Testis (tissue), 2 donors: ENCODE measurements at regions not wholly inside any gene's neighbourhood (a gene's known extent, or its start where the extent isn't known, plus 50 kb on each side); places are given as distances from the start of the nearest gene placed in this dataset.

Experiments used
- DNase-seq: peaks from one replicate; pipeline ENCODE4 v3.0.0-alpha.2; 2019
- H3K27ac ChIP-seq, 2 donors: fragments of 200-600 bp; sonication (generic); one replicate each; pipeline ENCODE4 v1.5.1; 2019
- H3K27me3 ChIP-seq: fragments of 200-600 bp; sonication (generic); one replicate; pipeline ENCODE4 v1.5.1; 2019
- H3K36me3 ChIP-seq: fragments of 200-600 bp; sonication (generic); one replicate; pipeline ENCODE4 v1.5.1; 2017; ENCODE audit warnings: low read depth; ENCODE audit errors: missing control alignments
- H3K4me1 ChIP-seq: fragments of 200-600 bp; sonication (generic); one replicate; pipeline ENCODE4 v1.5.1; 2019
- H3K4me3 ChIP-seq, 2 donors: fragments of 200-600 bp; sonication (generic); one replicate each; pipeline ENCODE4 v1.5.1; 2017 to 2019
- H3K9me3 ChIP-seq: fragments of 200-600 bp; sonication (generic); one replicate; pipeline ENCODE4 v1.5.1; 2017
- POLR2A ChIP-seq: fragments of 450-650 bp; IDR thresholded peaks from one replicate; pipeline ENCODE4 v1.6.1; 2017; ENCODE audit warnings: antibody characterized with exemption, mild to moderate bottlenecking, moderate library complexity
- WGBS, 2 donors: methylation state at CpG; one replicate each; pipeline ENCODE4 v1.1.5; 2018; 5-methylcytosine and 5-hydroxymethylcytosine counted together
- intact Hi-C: fragments of 100-400 bp; cut with DNase I; formaldehyde crosslinking; loops from one replicate; pipeline ENCODE4 v1.15.1; 2023; ENCODE audit warnings: low total_unique reads
- TF ChIP-seq, protein P1 (sequence below), 3 experiments: fragments of 450-650 bp in 2 of 3; fragments of 200-600 bp in 1 of 3; sonication (generic) in 1 of 3; IDR thresholded peaks; one replicate each; pipeline ENCODE4 v1.5.1; 2016 to 2019; ENCODE audit warnings: antibody characterized with exemption in 3 of 3, mild to moderate bottlenecking in 2 of 3, moderate library complexity in 1 of 3

GRCh38 chr18:65298422-65298821 lies 452.4 kb upstream of the CDH7 start:
- H3K27ac ChIP-seq = no peak overlapping the region
- intact Hi-C loops = no loop called here
- no peak overlapping the region for H3K4me3 ChIP-seq
- TF ChIP-seq, protein P1, sequence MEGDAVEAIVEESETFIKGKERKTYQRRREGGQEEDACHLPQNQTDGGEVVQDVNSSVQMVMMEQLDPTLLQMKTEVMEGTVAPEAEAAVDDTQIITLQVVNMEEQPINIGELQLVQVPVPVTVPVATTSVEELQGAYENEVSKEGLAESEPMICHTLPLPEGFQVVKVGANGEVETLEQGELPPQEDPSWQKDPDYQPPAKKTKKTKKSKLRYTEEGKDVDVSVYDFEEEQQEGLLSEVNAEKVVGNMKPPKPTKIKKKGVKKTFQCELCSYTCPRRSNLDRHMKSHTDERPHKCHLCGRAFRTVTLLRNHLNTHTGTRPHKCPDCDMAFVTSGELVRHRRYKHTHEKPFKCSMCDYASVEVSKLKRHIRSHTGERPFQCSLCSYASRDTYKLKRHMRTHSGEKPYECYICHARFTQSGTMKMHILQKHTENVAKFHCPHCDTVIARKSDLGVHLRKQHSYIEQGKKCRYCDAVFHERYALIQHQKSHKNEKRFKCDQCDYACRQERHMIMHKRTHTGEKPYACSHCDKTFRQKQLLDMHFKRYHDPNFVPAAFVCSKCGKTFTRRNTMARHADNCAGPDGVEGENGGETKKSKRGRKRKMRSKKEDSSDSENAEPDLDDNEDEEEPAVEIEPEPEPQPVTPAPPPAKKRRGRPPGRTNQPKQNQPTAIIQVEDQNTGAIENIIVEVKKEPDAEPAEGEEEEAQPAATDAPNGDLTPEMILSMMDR (IDR thresholded peaks at IDR 0.05) = no peak
- no peak for TF ChIP-seq POLR2A
- H3K36me3 ChIP-seq = no peaks in the 10 kb centered on the region
- WGBS, 2 donors = 87 to 88% methylated on average over 4 of the region's 4 CpGs
- no peaks in the 10 kb centered on the region for H3K4me1 ChIP-seq
- no peak for DNase-seq
- no peaks in the 10 kb centered on the region for H3K27me3 ChIP-seq
- no peaks in the 10 kb centered on the region for H3K9me3 ChIP-seq

DNA sequence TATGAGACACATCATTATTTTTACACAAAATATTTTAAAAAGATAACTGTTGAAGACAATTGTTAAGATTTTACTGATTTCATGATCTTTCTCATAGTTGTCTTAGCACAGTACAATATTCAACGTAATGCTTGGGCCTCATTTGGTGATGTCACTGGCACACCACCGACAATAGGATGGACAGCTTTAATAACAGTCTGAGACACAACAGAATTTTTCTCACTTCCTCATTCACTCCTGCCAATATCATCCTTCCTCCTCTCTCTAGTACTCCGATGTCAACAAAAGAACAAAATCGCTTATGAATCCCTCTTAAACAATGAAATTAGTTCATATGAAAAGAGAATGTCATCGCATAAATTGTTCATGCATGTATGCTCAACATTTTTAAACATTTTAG lies 461.9 kb upstream of the CDH7 start:
- no peak for DNase-seq
- H3K36me3 ChIP-seq = no peaks in the 10 kb centered on the region
- no peaks in the 10 kb centered on the region for H3K9me3 ChIP-seq
- intact Hi-C loops = no loop called here
- TF ChIP-seq, protein P1 (IDR thresholded peaks at IDR 0.05) = no peak
- TF ChIP-seq POLR2A = no peak
- no peaks in the 10 kb centered on the region for H3K4me1 ChIP-seq
- no peak overlapping the region for H3K4me3 ChIP-seq
- no peaks in the 10 kb centered on the region for H3K27me3 ChIP-seq
- WGBS, 2 donors = 89 to 91% methylated on average over 5 of the region's 5 CpGs
- H3K27ac ChIP-seq = no peak overlapping the region

DNA sequence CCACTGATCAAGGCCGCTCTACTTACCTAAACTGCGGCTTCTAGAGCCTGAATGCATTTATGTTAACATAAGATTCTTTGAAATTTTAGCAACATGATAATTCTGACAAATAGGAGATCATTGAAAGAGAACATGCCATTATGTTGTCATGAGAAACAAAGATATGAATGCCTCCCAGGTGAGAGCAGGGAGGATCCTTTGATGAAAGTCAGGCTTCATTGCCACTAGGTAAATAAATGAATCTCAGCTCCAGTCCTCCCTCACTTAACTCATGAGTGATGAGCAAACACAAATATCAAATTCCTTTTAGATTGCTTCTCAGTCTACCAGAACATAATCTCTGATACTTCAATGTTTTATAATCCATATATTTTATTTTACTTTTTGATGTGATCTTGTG lies 463.2 kb upstream of the CDH7 start:
- no peak overlapping the region for H3K27ac ChIP-seq
- no peaks in the 10 kb centered on the region for H3K9me3 ChIP-seq
- no peak for DNase-seq
- intact Hi-C loops = no loop called here
- no peaks in the 10 kb centered on the region for H3K4me1 ChIP-seq
- WGBS, 2 donors = 84 to 92% methylated on average over 2 of the region's 2 CpGs
- TF ChIP-seq, protein P1 (IDR thresholded peaks at IDR 0.05) = no peak
- no peak for TF ChIP-seq POLR2A
- H3K27me3 ChIP-seq = no peaks in the 10 kb centered on the region
- H3K36me3 ChIP-seq = no peaks in the 10 kb centered on the region
- no peak overlapping the region for H3K4me3 ChIP-seq

GRCh38 chr18:65282096-65282495 lies 468.7 kb upstream of the CDH7 start:
- Histone ChIP-seq H3K9me3 (no peaks in the 10 kb centered on the region), H3K4me1 (no peaks in the 10 kb centered on the region), H3K27me3 (no peaks in the 10 kb centered on the region), H3K4me3 (no peak overlapping the region), H3K27ac (no peak overlapping the region), H3K36me3 (no peaks in the 10 kb centered on the region)
- 74 to 89% methylated on average over 1 of the region's 1 CpG for WGBS, 2 donors
- intact Hi-C loops = no loop called here
- TF ChIP-seq, protein P1 (IDR thresholded peaks at IDR 0.05) = no peak
- no peak for TF ChIP-seq POLR2A
- DNase-seq = no peak

DNA sequence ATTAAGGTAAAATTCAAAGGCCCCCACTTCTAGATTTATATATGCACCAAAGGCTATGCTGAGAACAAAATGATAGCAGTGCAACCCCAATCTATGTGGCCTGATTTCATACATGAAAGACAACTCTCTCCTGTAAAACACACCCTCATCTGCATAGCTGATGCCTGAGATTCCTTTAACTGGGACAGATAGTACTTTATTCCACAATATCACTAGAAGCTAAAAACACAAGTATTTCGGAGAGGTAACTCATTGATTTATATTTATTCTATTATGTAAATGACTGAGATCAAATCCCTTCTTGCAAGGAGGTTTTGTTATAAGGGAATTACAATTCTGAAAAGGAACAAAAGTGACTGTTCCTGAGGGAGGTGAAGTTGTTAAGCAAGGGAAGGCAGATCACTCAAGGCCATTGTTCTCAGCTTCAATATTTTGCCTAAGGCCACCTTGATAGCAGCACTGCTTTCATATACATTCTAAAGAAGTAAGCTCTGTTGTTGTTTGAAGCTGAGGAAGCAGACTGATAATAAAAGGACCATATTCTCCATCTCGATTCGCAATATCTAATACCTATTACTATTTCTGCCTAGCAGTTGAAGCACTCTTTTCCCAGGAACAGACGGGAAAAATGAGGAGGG lies 471.0 kb upstream of the CDH7 start:
- no peak overlapping the region for H3K4me3 ChIP-seq
- no peaks in the 10 kb centered on the region for H3K36me3 ChIP-seq
- no peaks in the 10 kb centered on the region for H3K4me1 ChIP-seq
- H3K27me3 ChIP-seq = no peaks in the 10 kb centered on the region
- H3K27ac ChIP-seq = no peak overlapping the region
- 80 to 89% methylated on average over 4 of the region's 4 CpGs for WGBS, 2 donors
- no peaks in the 10 kb centered on the region for H3K9me3 ChIP-seq
- no peak for DNase-seq
- intact Hi-C loops = no loop called here
- TF ChIP-seq POLR2A = no peak
- TF ChIP-seq, protein P1 (IDR thresholded peaks at IDR 0.05) = no peak
